ENCODE measurements at regions not wholly inside any gene's neighbourhood (a gene's known extent, or its start where the extent isn't known, plus 50 kb on each side); places are given as distances from the start of the nearest gene placed in this dataset.

DNA sequence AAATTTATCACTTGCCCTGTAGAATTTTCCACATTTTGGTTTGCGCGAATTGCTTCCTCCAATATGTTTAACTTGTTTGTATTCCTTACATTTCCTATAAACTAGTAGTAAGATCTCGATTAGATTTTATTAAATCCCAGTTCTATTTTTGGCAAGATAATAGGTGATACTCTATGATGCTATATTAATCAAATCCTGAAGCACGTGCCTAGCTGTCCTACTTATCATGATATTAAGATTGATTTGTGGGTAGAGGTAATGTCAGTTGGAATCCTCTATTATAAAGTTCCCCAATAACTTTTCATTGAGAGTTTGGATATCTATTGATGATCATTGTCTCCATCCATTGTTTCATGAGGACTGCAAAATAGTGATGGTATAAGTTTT lies 82.8 kb upstream of the RIPOR2 start:
- TF ChIP-seq YY1 (IDR thresholded peaks at IDR 0.05; ENCODE audit: insufficient read depth, insufficient read length) (no peak), SUZ12 (IDR thresholded peaks at IDR 0.05; ENCODE audit: extremely low read depth, insufficient read depth, insufficient read length) (no peak), ZNF274 (IDR thresholded peaks at IDR 0.05; ENCODE audit: low read depth, low read length) (no peak)
